ENCODE measurements at regions not wholly inside any gene's neighbourhood (a gene's known extent, or its start where the extent isn't known, plus 50 kb on each side); places are given as distances from the start of the nearest gene placed in this dataset.

DNA sequence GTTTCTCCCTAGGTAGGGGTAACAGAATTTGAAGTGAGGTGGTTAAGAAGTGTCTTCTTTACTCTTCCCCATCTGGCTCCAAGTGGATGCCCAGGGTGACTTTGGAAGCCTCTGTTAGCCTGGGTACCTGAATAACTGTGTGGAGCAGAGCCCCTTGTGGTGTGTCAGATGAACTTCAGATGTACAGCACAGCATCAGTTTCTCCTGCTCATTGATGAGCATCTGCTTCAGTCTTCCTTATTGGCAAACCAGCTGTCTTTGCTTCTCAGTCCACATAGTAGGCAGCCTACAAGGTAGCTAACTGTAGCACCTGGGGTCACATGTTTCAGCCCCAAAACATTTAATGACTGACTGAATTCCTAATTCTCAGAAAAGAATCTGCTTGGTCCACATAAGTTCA lies 56.2 kb upstream of the ATP8B1 start:
- TF ChIP-seq POLR2A (IDR thresholded peaks at IDR 0.05), result no peak
- TF ChIP-seq, protein P1, sequence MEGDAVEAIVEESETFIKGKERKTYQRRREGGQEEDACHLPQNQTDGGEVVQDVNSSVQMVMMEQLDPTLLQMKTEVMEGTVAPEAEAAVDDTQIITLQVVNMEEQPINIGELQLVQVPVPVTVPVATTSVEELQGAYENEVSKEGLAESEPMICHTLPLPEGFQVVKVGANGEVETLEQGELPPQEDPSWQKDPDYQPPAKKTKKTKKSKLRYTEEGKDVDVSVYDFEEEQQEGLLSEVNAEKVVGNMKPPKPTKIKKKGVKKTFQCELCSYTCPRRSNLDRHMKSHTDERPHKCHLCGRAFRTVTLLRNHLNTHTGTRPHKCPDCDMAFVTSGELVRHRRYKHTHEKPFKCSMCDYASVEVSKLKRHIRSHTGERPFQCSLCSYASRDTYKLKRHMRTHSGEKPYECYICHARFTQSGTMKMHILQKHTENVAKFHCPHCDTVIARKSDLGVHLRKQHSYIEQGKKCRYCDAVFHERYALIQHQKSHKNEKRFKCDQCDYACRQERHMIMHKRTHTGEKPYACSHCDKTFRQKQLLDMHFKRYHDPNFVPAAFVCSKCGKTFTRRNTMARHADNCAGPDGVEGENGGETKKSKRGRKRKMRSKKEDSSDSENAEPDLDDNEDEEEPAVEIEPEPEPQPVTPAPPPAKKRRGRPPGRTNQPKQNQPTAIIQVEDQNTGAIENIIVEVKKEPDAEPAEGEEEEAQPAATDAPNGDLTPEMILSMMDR (IDR thresholded peaks at IDR 0.05), result peak in 5 of 6 experiments; percentile 32 to 66 (median 42)

Data from esophagus squamous epithelium (tissue), 4 donors.